K562 (cell line): ENCODE measurements at regions not wholly inside any gene's neighbourhood (a gene's known extent, or its start where the extent isn't known, plus 50 kb on each side); places are given as distances from the start of the nearest gene placed in this dataset.

Experiments used
- ATAC-seq: fragments of 200-7000 bp; cut with Tn5 transposase; 3 replicates; pipeline ENCODE4 v1.9.1; 2020; ENCODE audit warnings: moderate library complexity
- BruUV-seq: library from RNA; stranded (reverse); fragments of 400-500 nt; replicated peaks from 2 replicates; lab custom pipeline; 2021; lab: Mats Ljungman, UMichigan
- CTCF ChIA-PET: fragments of 300-600 bp; formaldehyde crosslinking; extraction: SDS; loops from one replicate; lab custom pipeline; 2021; ENCODE audit warnings: low intra/inter-chr PET ratio; lab: Yijun Ruan, JAX
- POLR2A ChIA-PET: fragments of 300-600, 350-650 bp; sonication (Branson Sonifier 250); formaldehyde crosslinking; extraction: SDS; loops from one replicate; lab custom pipeline; 2021; ENCODE audit warnings: antibody characterized with exemption, inconsistent platforms; lab: Yijun Ruan, JAX
- DNase-seq, 4 experiments: peaks; one replicate each; pipeline versions ENCODE4 v3.0.0 to v3.0.0-alpha.2; 2011 to 2018; ENCODE audit warnings: low spot score in 3 of 4, mixed read lengths in 3 of 4; ENCODE audit errors: extremely low read depth in 1 of 4
- FAIRE-seq: peaks from 2 replicates; lab custom pipeline; 2011; peaks lifted over from hg19 to GRCh38; lab: Jason Lieb, UNC
- H2AFZ ChIP-seq: 2 replicates; pipeline ENCODE4 v1.6.0; 2011; ENCODE audit warnings: low read depth, low read length, control low read depth, inconsistent platforms
- H3K27ac ChIP-seq: fragments of 200-600 bp; 3 replicates; pipeline ENCODE4 v1.8.0; 2011; ENCODE audit warnings: low read depth, mild to moderate bottlenecking, control low read depth, inconsistent platforms, low read length, moderate library complexity, mixed read lengths; ENCODE audit errors: extremely low read depth
- H3K27me3 ChIP-seq, 2 experiments: fragments of 300-600 bp in 1 of 2; 2 replicates in 1 of 2; 3 replicates in 1 of 2; pipeline versions ENCODE4 v1.6.0 to v1.8.0; 2011; ENCODE audit warnings: inconsistent platforms in 2 of 2, low read length in 2 of 2, mild to moderate bottlenecking in 1 of 2, mixed read lengths in 1 of 2, moderate library complexity in 1 of 2; ENCODE audit not compliant: control insufficient read depth in 2 of 2, insufficient read depth in 2 of 2
- H3K36me3 ChIP-seq: fragments of 300-600 bp; 3 replicates; pipeline ENCODE4 v1.8.0; 2011; ENCODE audit warnings: mild to moderate bottlenecking, low read length, inconsistent platforms; ENCODE audit not compliant: control insufficient read depth, insufficient read depth
- H3K4me1 ChIP-seq, 2 experiments: fragments of 200-600 bp in 1 of 2; replicated peaks in 1 of 2; 2 replicates in 1 of 2; 3 replicates in 1 of 2; pipeline versions ENCODE4 v1.5.1 to v1.8.0; 2011; ENCODE audit warnings: inconsistent platforms in 2 of 2, low read length in 2 of 2, mild to moderate bottlenecking in 1 of 2, mixed read lengths in 1 of 2, moderate library complexity in 1 of 2; ENCODE audit not compliant: control insufficient read depth in 2 of 2, insufficient read depth in 2 of 2
- H3K4me2 ChIP-seq: 2 replicates; pipeline ENCODE4 v1.6.1; 2011; ENCODE audit warnings: low read length, control low read depth, inconsistent platforms, mixed read lengths; ENCODE audit not compliant: insufficient read depth
- H3K4me3 ChIP-seq: fragments of 200-600 bp; sonication (generic), shearing (Covaris generic); 2 replicates; pipeline ENCODE4 v1.5.1; 2016; ENCODE audit warnings: control low read depth, inconsistent platforms
- H3K79me2 ChIP-seq: fragments of 200-600 bp; 3 replicates; pipeline ENCODE4 v1.8.0; 2011; ENCODE audit warnings: low read length, inconsistent platforms; ENCODE audit not compliant: control insufficient read depth, insufficient read depth
- H3K9ac ChIP-seq, 2 experiments: 2 replicates each; pipeline versions ENCODE4 v1.6.0 to v1.6.1; 2011; ENCODE audit warnings: low read depth in 2 of 2, low read length in 2 of 2, control low read depth in 1 of 2, inconsistent platforms in 1 of 2, mild to moderate bottlenecking in 1 of 2, mixed read lengths in 1 of 2; ENCODE audit not compliant: insufficient read depth in 1 of 2
- H3K9me1 ChIP-seq: one replicate; pipeline ENCODE4 v1.6.0; 2011; ENCODE audit warnings: inconsistent platforms, mild to moderate bottlenecking, low read length, moderate library complexity; ENCODE audit not compliant: control insufficient read depth, insufficient read depth
- H3K9me3 ChIP-seq: replicated peaks from 2 replicates; pipeline ENCODE4 v1.5.1; 2011; ENCODE audit warnings: low read depth, low read length, inconsistent platforms; ENCODE audit not compliant: control insufficient read depth, insufficient read depth
- H4K20me1 ChIP-seq: replicated peaks from 2 replicates; pipeline ENCODE4 v1.6.1; 2011; ENCODE audit warnings: low read length, inconsistent platforms, mixed read lengths; ENCODE audit not compliant: control insufficient read depth, insufficient read depth
- ELF1 ChIP-seq: fragments of 200-800 bp; sonication (Bioruptor generic); IDR thresholded peaks from 2 replicates; pipeline ENCODE4 v1.6.1; 2016; ENCODE audit warnings: missing genetic modification characterization, missing compliant biosample characterization
- FIP1L1 ChIP-seq: fragments of 200-400 bp; formaldehyde crosslinking; IDR thresholded peaks from 2 replicates; pipeline ENCODE4 v1.6.1; 2018; ENCODE audit warnings: mild to moderate bottlenecking, low read depth, low read length; ENCODE audit not compliant: poor library complexity, severe bottlenecking
- HINFP ChIP-seq: fragments of 450-650 bp; conservative IDR thresholded peaks from 2 replicates; pipeline ENCODE4 v1.6.1; 2016; ENCODE audit warnings: missing genetic modification characterization, low read depth, mild to moderate bottlenecking, control low read depth, missing compliant biosample characterization
- MGA ChIP-seq: fragments of 450-650 bp; IDR thresholded peaks from 2 replicates; pipeline ENCODE4 v1.6.1; 2016; ENCODE audit warnings: mild to moderate bottlenecking, moderate library complexity
- PML ChIP-seq: IDR thresholded peaks from 2 replicates; pipeline ENCODE4 v1.6.1; 2012; ENCODE audit warnings: low read length, inconsistent platforms
- RFX1 ChIP-seq: fragments of 450-650 bp; IDR thresholded peaks from 2 replicates; pipeline ENCODE4 v1.6.1; 2016; ENCODE audit warnings: mild to moderate bottlenecking, moderate library complexity
- WGBS: fragments of 100-300 bp; shearing (Covaris generic); methylation state at CpG from one replicate; pipeline ENCODE4 v1.1.6; 2016; ENCODE audit warnings: low coverage, mixed read lengths; ENCODE audit not compliant: insufficient coverage; ENCODE audit errors: missing lambda C conversion rate; 5-methylcytosine and 5-hydroxymethylcytosine counted together
- in situ Hi-C: fragments of 300-500 bp; cut with MboI; formaldehyde crosslinking; loops from 4 replicates; pipeline ENCODE4 v1.15.0; 2018; ENCODE audit warnings: inconsistent platforms, mixed read lengths
- intact Hi-C: fragments of 100-400 bp; cut with micrococcal nuclease; formaldehyde crosslinking; loops from 2 replicates; pipeline ENCODE4 v1.14.2; 2022

- Histone ChIP-seq H2AFZ (no peak overlapping the region), H3K4me3 (no peak overlapping the region), H3K9ac (no peak overlapping the region), H3K36me3 (no peaks in the 10 kb centered on the region), H3K4me1 (no peaks in the 10 kb centered on the region), H3K27me3 (no peaks in the 10 kb centered on the region), H3K27ac (no peak overlapping the region), H3K4me2 (no peak overlapping the region), H3K79me2 (no peaks in the 10 kb centered on the region), H3K9me1 (no peaks in the 10 kb centered on the region), H3K9me3 (no peaks in the 10 kb centered on the region; the same call in 1 of the 2 replicates), H4K20me1 (no peaks in the 10 kb centered on the region)
- intact Hi-C loops, result no loop called here
- 0% methylated on average over 5 of the region's 5 CpGs for WGBS
- in situ Hi-C loops, result no loop called here
- ChIA-PET POLR2A (interaction anchor here (0.7 kb wide), 1 partner anchor 405 kb away, joined by 3 read pairs; no protein-coding TSS in a partner anchor), CTCF (no interaction called here)
- no peak for TF ChIP-seq MGA
- TF ChIP-seq FIP1L1, result no peak
- no peak for TF ChIP-seq PML
- no peak for TF ChIP-seq ELF1 (tag)
- no peak for TF ChIP-seq RFX1
- TF ChIP-seq HINFP, result no peak
- BruUV-seq, result no TSS peak
- DNase-seq, result no peak
- ATAC-seq, result no peak
- FAIRE-seq, result no peak
These were observed 739.1 kb upstream of the WWC1 start for GRCh38 chr5:167552356-167552755.
